PC-9 (cell line): ENCODE measurements at regions not wholly inside any gene's neighbourhood (a gene's known extent, or its start where the extent isn't known, plus 50 kb on each side); places are given as distances from the start of the nearest gene placed in this dataset.

Experiments
- EZH2 ChIP-seq: fragments of 200-600 bp; sonication (generic); IDR thresholded peaks from 2 replicates; pipeline ENCODE4 v1.8.0; 2017; ENCODE audit warnings: antibody characterized with exemption, low read depth
- TF ChIP-seq, protein P1 (sequence below): fragments of 200-600 bp; sonication (generic); conservative IDR thresholded peaks from 2 replicates; pipeline ENCODE4 v1.6.1; 2017; ENCODE audit warnings: mixed run types, antibody characterized with exemption, mild to moderate bottlenecking, moderate library complexity

DNA sequence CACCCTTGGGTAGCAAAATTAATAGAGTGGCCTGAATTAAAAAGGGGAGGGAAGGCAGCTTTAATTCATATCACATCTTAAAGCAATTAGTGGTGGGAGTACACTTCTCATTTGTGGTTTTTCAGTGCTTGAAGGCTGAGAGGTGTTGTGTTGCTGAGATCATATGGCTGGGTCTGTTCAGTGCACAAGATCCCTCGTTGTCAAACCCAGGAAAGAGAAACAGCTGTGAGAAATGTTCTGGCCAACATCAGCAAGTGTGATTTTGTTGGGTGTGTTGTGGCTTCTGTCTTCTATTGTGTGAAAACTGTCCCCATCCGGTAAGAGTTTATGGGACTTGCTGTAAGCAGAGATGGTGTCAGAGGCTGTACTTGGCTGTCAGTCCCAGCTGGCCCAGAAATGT lies 197.9 kb upstream of the BMPER start:
- TF ChIP-seq, protein P1, sequence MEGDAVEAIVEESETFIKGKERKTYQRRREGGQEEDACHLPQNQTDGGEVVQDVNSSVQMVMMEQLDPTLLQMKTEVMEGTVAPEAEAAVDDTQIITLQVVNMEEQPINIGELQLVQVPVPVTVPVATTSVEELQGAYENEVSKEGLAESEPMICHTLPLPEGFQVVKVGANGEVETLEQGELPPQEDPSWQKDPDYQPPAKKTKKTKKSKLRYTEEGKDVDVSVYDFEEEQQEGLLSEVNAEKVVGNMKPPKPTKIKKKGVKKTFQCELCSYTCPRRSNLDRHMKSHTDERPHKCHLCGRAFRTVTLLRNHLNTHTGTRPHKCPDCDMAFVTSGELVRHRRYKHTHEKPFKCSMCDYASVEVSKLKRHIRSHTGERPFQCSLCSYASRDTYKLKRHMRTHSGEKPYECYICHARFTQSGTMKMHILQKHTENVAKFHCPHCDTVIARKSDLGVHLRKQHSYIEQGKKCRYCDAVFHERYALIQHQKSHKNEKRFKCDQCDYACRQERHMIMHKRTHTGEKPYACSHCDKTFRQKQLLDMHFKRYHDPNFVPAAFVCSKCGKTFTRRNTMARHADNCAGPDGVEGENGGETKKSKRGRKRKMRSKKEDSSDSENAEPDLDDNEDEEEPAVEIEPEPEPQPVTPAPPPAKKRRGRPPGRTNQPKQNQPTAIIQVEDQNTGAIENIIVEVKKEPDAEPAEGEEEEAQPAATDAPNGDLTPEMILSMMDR = no peak
- no peak for TF ChIP-seq EZH2
